SK-N-MC (cell line): ENCODE measurements at regions not wholly inside any gene's neighbourhood (a gene's known extent, or its start where the extent isn't known, plus 50 kb on each side); places are given as distances from the start of the nearest gene placed in this dataset.

Experiments
- EZH2 ChIP-seq: fragments of 200-600 bp; sonication (generic); IDR thresholded peaks from one replicate; pipeline ENCODE4 v1.6.1; 2017; ENCODE audit warnings: antibody characterized with exemption
- FOXP2 ChIP-seq: optimal IDR thresholded peaks from 2 replicates; pipeline ENCODE3; 2011; ENCODE audit warnings: mild to moderate bottlenecking, moderate library complexity; ENCODE audit not compliant: insufficient read depth; ENCODE audit errors: extremely low read length, control extremely low read depth
- POLR2AphosphoS5 ChIP-seq: IDR thresholded peaks from 2 replicates; pipeline ENCODE4 v1.6.1; 2012; ENCODE audit warnings: mild to moderate bottlenecking, low read depth, low read length, borderline replicate concordance

DNA sequence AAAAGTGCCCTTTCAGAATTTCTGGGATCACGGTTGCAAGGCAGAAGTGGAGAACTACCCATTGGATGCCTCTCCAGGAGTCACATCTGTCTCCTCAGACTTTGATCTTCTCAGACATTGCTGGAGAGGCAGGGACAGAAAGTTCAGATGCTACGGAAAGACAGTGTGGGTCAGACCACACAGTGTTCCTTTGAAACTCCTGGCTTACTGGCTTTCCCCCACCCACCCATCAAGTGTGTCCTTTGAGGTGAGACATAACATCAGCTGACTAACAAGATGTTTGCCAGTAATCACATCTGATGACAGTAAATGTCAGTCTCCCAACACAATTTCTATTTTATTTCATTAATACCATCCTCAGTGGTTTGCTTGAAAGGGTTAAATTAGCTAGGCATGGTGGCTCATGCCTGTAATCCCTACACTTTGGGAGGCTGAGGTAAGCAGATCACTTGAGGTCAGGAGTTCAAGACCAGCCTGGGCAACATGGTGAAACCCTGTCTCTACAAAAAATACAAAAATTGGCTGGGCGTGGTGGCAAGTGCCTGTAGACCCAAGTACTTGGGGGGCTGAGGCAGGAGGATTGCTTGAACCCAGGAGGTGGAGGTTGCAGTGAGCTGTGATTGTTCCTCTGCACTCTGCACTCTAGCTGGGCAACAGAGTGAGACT, 67.2 kb upstream of the SNX9 start:
- TF ChIP-seq POLR2AphosphoS5 (no peak), EZH2 (no peak), FOXP2 (no peak)
